RKO (cell line): ENCODE measurements at regions not wholly inside any gene's neighbourhood (a gene's known extent, or its start where the extent isn't known, plus 50 kb on each side); places are given as distances from the start of the nearest gene placed in this dataset.
"Not testable (repeated sequence)": the region's sequence is repeated elsewhere in the genome, so short reads cannot be mapped to it uniquely, and the experiment has no call there.

Experiments used
- DNase-seq: peaks from one replicate; pipeline ENCODE4 v3.0.0-alpha.2; 2016; ENCODE audit warnings: low spot score

GRCh38 chr4:53865054-53865453 lies 199.4 kb downstream of the CHIC2 start:
- DNase-seq = no peak

GRCh38 chr4:53863736-53864365 lies 200.6 kb downstream of the CHIC2 start:
- DNase-seq = no peak

DNA sequence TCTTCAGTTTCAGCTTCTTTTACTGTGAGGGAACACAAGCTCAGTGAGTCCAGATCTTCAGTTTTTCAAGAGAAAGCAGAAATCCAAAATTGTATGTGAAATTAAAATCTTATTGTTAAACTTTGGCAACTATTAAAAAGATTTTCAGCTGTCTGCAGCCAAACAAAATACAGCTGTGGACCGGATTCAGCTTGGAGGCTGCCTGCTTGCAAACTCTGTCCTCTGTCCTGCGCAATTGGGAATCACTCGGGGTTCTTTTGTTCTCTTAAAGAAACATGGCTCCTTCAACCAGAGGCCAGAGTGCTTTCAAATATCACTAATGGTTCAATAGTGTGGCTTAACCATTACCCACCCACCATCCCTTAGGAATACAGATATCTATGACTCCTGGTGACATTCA lies 201.2 kb downstream of the CHIC2 start:
- DNase-seq = no peak

- DNase-seq = peak; percentile 15
These were observed 202.4 kb downstream of the CHIC2 start for GRCh38 chr4:53861856-53862610.

DNA sequence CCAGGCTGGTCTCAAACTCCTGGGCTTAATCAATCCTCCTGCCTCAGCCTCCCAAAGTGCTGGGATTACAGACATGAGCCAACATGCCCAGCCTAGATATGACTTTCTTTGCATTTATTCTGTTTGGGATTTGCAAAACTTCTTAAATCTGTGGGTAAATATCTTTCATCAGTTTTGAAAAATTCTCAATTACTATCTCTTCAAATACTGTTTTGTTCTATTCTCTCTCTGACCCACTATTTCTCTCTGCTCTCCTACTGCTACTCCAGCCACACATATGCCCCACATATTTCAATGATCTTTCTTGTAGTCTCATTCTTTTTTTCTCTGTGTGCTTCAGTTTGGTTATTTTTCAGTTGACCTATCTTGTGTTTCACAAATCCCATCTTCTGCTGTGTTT lies 205.1 kb downstream of the CHIC2 start:
- no peak for DNase-seq

GRCh38 chr4:53858744-53859143 lies 205.7 kb downstream of the CHIC2 start:
- no peak for DNase-seq

DNA sequence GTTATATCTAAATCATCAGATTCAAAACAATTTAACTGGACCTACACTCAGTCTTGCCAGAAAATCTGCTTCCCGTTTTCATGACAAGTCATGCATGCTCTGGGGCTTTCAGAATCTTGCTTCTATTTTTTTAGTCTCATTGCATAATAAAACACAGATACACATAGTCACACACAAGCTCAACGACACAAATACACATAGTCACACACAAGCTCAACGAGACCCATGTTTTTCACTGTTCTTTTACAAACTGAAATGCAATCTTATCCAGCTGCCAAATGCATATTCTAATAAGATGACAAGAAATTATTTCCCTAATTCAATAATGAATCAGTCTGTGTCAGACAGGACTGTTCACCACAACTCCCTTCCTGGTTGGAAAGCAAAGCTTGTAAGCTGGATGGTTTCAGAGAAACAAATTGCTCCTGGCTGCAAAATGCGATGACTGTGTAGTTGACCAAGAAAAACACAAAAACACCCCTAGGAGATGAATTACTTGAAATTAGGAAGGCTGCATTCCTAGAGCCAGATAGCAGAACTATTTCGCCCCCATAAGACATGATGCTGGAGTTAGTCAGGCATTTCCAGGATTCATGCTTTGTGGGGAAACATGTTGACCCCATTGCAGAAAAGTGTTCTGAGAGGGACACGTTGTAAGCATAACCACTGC lies 208.7 kb downstream of the CHIC2 start:
- DNase-seq = no peak

DNA sequence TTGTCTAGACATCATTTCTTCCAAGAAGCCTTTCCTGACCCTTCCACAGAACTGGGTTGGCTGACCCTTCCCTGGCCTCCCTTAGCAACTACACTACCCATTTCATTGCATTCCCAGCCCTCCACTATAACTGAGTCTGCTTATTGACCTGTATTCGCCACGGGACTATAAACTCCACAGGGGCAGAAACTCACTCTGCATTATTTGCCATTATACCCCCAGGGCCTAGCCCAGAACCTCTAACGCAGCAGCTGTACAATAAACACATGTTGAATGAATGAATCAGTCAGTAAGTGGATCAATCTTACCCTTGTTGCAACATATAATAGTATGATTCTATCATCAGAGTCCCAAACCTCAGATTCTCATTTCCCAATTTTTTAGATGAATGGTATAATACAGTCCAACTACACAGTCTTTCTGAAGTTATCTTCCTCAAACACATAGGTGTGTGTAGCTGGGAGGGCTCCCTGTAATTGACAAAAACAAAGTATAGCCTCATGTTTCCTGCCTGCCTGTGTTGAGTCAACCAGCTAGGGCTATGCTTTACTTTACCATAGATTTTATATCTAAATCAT lies 209.3 kb downstream of the CHIC2 start:
- DNase-seq = no peak

DNA sequence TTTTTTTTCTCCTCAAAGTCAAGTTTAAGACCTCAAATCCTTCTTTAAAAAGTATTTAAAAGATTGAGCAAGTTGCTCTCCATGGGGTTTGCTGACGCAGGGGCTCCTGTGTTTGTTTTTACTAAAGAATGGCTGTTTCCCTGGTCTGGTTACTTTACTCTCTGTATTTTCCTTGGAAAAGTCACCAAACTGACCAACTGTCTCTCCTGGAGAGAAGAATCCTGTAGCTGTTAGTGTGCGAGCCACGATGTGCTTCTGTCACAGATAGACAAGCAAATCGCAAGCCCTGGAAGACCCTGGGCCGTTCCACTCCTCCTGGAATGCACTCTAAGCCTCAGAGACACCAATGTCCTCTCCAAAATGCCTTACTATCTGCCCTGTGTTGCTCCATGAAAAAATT lies 212.1 kb downstream of the CHIC2 start:
- no peak for DNase-seq

DNA sequence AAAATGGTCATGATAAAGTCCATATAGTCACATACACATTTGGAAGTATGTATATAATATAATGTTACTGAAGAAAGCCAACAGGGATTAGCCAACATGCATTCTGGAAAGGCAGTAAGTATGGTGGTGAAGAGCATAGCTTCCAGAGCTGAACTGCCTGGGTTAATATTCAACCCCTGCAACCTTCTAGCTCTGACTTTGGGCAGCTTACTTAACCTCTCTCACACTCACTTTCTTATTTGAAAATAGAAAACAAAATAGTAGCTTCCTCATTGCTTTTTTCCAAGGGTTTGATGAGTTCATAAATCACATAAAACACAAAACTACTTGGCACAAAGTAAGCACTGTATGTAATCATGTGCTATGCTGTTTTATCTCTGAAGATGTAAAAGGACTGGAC lies 216.4 kb downstream of the CHIC2 start:
- no peak for DNase-seq

DNA sequence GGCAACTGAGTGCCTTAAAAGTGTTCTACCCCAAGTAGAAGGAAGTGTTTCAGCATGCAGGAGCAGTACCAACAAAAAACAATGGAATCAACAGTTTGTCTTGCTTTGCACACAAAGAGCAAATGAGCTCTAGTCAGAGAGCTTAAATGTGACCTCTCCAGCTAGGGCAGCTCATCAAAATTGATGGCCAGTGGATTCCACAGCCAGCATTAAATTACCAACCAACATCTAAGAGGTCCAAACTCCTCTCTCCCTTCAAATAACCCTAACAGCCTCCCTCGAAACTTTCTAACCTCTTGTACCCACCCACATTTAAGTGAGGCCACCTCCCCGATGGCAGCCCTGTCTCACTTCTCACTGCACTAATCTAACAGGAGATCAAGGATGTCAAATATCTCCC lies 219.9 kb downstream of the CHIC2 start:
- no peak for DNase-seq

DNA sequence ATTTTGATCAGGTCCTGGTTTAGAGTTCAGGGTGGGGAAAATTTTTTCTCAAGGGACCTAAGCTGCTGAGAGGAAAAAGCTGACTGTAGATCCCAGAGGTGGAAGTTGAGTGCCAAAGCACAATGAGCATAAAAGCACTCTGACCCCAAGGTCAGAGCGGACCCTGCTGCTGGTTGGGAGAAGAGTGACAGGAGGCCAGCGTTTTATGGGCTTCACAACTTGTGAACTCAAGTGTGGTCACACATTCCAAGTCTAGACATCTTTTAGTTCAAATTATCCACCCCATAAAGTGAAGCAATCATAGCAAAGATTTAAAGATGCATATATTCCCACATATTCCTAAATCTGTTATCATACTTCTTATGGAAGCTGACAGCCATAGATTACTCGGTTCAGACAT lies 220.3 kb downstream of the CHIC2 start:
- no peak for DNase-seq

DNA sequence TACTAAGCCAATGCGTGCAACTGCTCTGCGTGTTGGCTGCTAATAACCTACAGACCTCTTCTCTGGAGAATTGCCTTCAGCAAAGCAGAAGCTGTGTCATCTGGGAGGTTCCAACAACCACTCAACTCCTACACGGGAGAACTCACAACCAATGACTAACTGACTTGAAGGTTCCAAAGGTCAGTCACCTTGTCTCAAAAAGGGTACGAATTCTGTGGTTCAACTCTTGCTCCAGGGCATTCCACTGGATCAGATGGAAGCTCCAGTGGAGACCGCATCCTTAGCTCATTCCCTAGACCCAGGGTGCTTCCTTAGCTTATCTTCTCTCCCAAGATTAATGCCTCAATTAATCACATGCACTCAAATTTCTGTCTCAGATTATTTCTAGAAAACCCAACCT lies 222.7 kb downstream of the CHIC2 start:
- no peak for DNase-seq

DNA sequence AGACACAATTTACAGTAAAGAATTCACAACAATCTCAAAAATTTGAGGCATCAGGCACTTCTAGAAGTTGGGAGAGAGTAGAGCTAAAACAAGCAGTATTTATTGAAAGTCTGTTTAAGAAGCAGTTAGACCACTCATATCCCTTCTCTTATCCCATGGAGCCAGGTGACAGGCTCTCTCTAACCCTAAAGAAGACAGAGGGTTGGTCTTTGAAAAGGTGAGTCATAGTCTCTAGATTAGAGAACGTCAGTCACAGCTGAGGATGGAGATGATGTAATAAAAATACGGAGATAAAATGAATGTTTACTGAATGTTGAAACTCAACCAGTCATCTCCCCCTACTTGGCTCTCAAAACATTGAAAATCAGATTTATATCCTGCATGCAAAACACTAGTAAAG lies 223.8 kb downstream of the CHIC2 start:
- peak; percentile 40 for DNase-seq

GRCh38 chr4:53833302-53834003 lies 231.0 kb downstream of the CHIC2 start:
- DNase-seq = not testable (repeated sequence)

- DNase-seq = no peak
These were observed 231.9 kb downstream of the CHIC2 start for GRCh38 chr4:53832549-53832948.

DNA sequence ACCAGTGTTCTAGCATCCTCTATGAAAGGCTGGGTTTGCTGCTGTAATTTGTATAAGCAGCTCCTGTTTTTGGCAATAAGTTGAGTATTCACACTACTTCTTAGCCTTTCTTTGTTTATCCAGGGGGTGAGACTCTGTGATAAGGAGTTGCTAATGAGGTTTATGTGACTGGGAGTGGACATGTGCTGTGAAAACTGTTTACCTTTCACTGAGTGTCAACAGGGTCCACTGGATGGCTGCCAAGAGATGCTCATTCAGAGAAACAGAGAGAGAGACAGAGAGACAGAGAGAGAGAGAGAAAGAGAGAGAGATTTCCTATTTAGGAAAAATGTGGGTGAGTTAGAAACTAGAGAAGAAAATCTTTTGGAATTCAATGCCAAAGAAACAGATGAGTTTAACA lies 233.9 kb downstream of the CHIC2 start:
- DNase-seq = no peak

GRCh38 chr4:53821179-53821851 lies 230.0 kb upstream of the LNX1 start:
- DNase-seq = no peak

DNA sequence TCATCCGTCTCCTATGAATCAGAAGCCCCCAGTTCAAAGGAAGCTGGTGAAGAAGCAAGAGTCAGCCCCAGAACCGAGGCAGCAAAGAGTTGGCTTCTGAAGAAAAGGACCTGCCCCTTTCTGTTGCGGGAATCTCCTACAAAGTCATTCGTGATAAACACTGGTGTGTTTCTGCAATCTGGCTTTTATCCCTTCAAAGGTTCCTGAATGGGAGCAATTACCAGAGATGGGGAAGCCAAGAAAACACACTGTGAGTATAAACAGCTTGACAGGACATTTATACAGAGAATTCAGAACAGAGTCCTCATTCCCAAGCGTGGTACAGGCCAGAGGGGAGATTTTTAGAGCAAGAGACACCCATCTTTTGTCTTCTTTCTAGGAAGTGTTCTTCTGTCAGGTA lies 226.8 kb upstream of the LNX1 start:
- DNase-seq = no peak

- DNase-seq = no peak
These were observed 225.3 kb upstream of the LNX1 start for GRCh38 chr4:53816561-53816960.

GRCh38 chr4:53815281-53815680 lies 224.0 kb upstream of the LNX1 start:
- DNase-seq = no peak

DNA sequence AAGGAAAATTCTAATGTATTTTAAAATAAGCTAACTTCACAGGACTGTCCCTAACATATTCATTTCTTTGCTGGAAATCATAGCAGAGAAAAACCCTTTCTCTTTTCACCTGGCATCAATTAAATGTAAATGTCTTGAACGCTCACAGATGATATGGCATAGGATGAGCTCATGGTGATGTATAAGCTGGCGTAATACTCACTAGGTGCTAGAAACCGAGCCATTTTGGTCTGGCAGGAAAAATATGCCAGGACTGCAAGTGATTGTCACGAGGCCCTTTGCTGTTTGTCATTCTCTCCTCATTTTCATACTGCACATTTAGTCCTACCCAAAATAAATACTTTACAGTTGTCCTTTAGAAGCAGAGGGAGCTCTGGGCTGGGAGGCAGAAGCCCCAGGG lies 222.7 kb upstream of the LNX1 start:
- no peak for DNase-seq
